HG02571 (cell line): ENCODE measurements at regions not wholly inside any gene's neighbourhood (a gene's known extent, or its start where the extent isn't known, plus 50 kb on each side); places are given as distances from the start of the nearest gene placed in this dataset.

Source experiments
- ATAC-seq: cut with Tn5 transposase; IDR thresholded peaks from one replicate; pipeline ENCODE4 v1.9.1; 2021; ENCODE audit warnings: mild to moderate bottlenecking, moderate library complexity; ENCODE audit not compliant: unreplicated experiment

DNA sequence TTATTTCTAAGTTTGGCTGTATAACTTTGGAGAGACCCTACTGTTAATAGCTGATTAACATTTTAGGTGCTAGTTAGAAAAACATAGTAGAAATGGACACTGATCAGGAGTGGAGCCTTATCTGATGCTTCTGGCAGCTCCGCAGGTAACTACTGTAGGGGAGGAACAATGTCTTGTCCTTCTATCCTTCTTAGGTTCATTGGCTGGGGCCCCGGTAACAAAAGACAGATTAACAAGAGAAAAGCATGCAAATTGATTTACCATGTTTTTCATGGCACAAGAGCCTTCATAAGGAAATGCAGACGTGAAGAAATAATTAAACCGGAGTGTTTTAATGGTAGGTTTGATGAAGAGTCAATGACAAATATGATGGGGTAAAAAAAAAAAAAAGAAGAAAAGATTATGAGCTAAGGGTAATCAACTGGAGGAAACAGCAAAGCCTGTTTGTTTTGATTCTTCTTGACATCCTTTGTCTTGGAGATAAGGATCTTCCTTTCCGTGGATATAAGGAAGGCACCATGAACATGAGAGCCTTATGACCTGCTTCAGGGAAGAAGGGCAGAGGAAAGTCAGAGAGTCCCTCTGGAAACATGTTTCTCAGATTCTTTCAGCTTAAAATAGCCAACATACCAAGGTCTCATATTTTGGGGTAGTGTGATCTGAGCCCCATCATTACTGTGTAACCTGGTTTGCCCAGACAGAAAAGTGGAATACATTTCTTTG, 62.4 kb upstream of the GCFC2 start:
- no peak for ATAC-seq

DNA sequence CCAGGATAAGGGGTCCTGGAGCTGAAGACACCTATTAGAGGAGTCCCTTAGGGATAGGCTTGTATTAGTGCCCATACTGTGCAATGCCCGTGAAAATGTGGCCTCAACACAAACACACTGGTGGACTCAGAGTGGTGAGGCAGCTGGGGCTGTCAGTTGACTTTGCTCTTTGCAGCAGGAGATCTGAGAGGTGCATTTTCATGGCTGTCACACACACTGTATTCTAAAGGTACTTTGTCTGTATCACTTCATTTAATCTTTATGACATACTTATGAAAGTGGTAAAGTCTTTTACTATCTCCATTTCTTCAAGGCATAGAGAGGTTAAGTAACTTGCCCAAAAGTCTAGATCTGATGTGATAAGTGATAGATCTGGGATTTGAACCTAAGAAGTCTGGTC, 55.1 kb upstream of the GCFC2 start:
- ATAC-seq = no peak

DNA sequence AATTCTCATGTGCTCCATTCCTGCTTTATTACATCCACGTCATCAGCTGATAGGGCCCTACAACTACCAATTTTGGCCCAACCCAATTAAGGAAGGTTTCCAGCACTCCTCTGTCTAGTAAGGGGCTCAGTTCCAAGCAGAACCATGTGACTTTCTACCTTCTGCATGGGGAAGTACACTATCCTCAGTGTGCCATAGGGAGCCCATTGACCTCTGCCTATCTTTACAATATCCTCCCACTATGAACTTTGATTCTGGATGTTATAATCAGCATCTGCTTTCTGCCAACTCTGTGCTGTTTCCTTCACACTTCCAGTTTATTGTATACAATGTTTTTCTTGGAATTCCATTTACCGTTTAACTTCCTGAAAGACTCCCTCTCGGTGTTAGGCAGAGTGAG, 53.9 kb upstream of the GCFC2 start:
- no peak for ATAC-seq
